BLaER1 treated with 17β-estradiol and CSF1 and Interleukin-3, amounts not matched to agents 10 nM and 100 nM (cell line): ENCODE measurements at regions not wholly inside any gene's neighbourhood (a gene's known extent, or its start where the extent isn't known, plus 50 kb on each side); places are given as distances from the start of the nearest gene placed in this dataset.

ENCODE experiments used
- H3K27ac ChIP-seq, 11 experiments: shearing (Covaris generic); formaldehyde crosslinking; 2 replicates each; pipeline ENCODE4 v1.8.1; 2022
- H3K27me3 ChIP-seq, 11 experiments: shearing (Covaris generic); formaldehyde crosslinking; 2 replicates each; pipeline ENCODE4 v1.8.1; 2022
- H3K36me3 ChIP-seq, 11 experiments: shearing (Covaris generic); formaldehyde crosslinking; 2 replicates each; pipeline ENCODE4 v1.8.1; 2022
- H3K4me1 ChIP-seq, 10 experiments: shearing (Covaris generic); formaldehyde crosslinking; 2 replicates each; pipeline ENCODE4 v1.8.1; 2022
- H3K4me2 ChIP-seq, 11 experiments: shearing (Covaris generic); formaldehyde crosslinking; 2 replicates each; pipeline ENCODE4 v1.8.1; 2022
- H3K4me3 ChIP-seq, 10 experiments: shearing (Covaris generic); formaldehyde crosslinking; 2 replicates each; pipeline ENCODE4 v1.8.1; 2022
- H3K9ac ChIP-seq, 11 experiments: shearing (Covaris generic); formaldehyde crosslinking; 2 replicates each; pipeline ENCODE4 v1.8.1; 2022
- H3K9me3 ChIP-seq, 11 experiments: shearing (Covaris generic); formaldehyde crosslinking; replicated peaks in 1 of 11; 2 replicates each; pipeline ENCODE4 v1.8.1; 2022
- H4K20me1 ChIP-seq, 11 experiments: shearing (Covaris generic); formaldehyde crosslinking; 2 replicates each; pipeline ENCODE4 v1.8.1; 2022
- Cebpa-rat ChIP-seq, 11 experiments: shearing (Covaris generic); IDR thresholded peaks; 2 replicates each; pipeline ENCODE4 v1.8.1; 2022

GRCh38 chr7:115273139-115273772 lies 351.4 kb downstream of the MDFIC start:
- Histone ChIP-seq H3K4me3 (no peak overlapping the region), H3K9ac (no peak overlapping the region), H3K27me3 (no peaks in the 10 kb centered on the region), H4K20me1 (no peaks in the 10 kb centered on the region), H3K36me3 (no peaks in the 10 kb centered on the region), H3K4me1 (peaks cover 0 to 7% (median 0%) of the 10 kb centered on the region in 10 experiments; a peak in 1 of 20 replicates), H3K9me3 (peaks cover 0 to 8% (median 3%) of the 10 kb centered on the region in 11 experiments; a peak in 2 of 22 replicates), H3K4me2 (no peak overlapping the region), H3K27ac (no peak overlapping the region)
- no peak for TF ChIP-seq Cebpa-rat (IDR thresholded peaks at IDR 0.05)

GRCh38 chr7:115271332-115272235 lies 349.7 kb downstream of the MDFIC start:
- H3K27ac ChIP-seq: no peak overlapping the region
- peaks cover 0 to 4% (median 0%) of the 10 kb centered on the region in 11 experiments; a peak in 1 of 22 replicates for H3K9me3 ChIP-seq
- H3K36me3 ChIP-seq: no peaks in the 10 kb centered on the region
- H4K20me1 ChIP-seq: no peaks in the 10 kb centered on the region
- H3K4me2 ChIP-seq: no peak overlapping the region
- no peak overlapping the region for H3K9ac ChIP-seq
- no peak overlapping the region for H3K4me3 ChIP-seq
- H3K27me3 ChIP-seq: no peaks in the 10 kb centered on the region
- TF ChIP-seq Cebpa-rat (IDR thresholded peaks at IDR 0.05): no peak
- H3K4me1 ChIP-seq: peaks cover 0 to 7% (median 0%) of the 10 kb centered on the region in 10 experiments; a peak in 1 of 20 replicates

GRCh38 chr7:115269486-115269885 lies 347.6 kb downstream of the MDFIC start:
- no peak for TF ChIP-seq Cebpa-rat (IDR thresholded peaks at IDR 0.05)
- Histone ChIP-seq H3K9me3 (no peaks in the 10 kb centered on the region), H3K4me1 (peaks cover 0 to 7% (median 0%) of the 10 kb centered on the region in 10 experiments; a peak in 1 of 20 replicates), H3K27ac (no peak overlapping the region), H3K27me3 (no peaks in the 10 kb centered on the region), H4K20me1 (no peaks in the 10 kb centered on the region), H3K36me3 (no peaks in the 10 kb centered on the region), H3K4me3 (no peak overlapping the region), H3K4me2 (no peak overlapping the region), H3K9ac (no peak overlapping the region)

- H3K9me3 ChIP-seq: no peaks in the 10 kb centered on the region
- no peak overlapping the region for H3K4me3 ChIP-seq
- no peaks in the 10 kb centered on the region for H3K36me3 ChIP-seq
- H3K27me3 ChIP-seq: no peaks in the 10 kb centered on the region
- H3K9ac ChIP-seq: no peak overlapping the region
- no peaks in the 10 kb centered on the region for H4K20me1 ChIP-seq
- H3K4me2 ChIP-seq: no peak overlapping the region
- TF ChIP-seq Cebpa-rat (IDR thresholded peaks at IDR 0.05): no peak
- no peak overlapping the region for H3K27ac ChIP-seq
- no peaks in the 10 kb centered on the region for H3K4me1 ChIP-seq
Observed at GRCh38 chr7:115267503-115267902, 345.6 kb downstream of the MDFIC start.

GRCh38 chr7:115260381-115260780 lies 338.5 kb downstream of the MDFIC start:
- Histone ChIP-seq H3K4me3 (no peak overlapping the region), H3K4me1 (no peaks in the 10 kb centered on the region), H3K9me3 (no peaks in the 10 kb centered on the region), H4K20me1 (no peaks in the 10 kb centered on the region), H3K9ac (no peak overlapping the region), H3K27ac (no peak overlapping the region), H3K4me2 (no peak overlapping the region), H3K36me3 (no peaks in the 10 kb centered on the region), H3K27me3 (no peaks in the 10 kb centered on the region)
- TF ChIP-seq Cebpa-rat (IDR thresholded peaks at IDR 0.05): no peak

GRCh38 chr7:115252461-115252860 lies 330.6 kb downstream of the MDFIC start:
- Histone ChIP-seq H4K20me1 (no peaks in the 10 kb centered on the region), H3K36me3 (no peaks in the 10 kb centered on the region), H3K4me1 (no peaks in the 10 kb centered on the region), H3K27me3 (no peaks in the 10 kb centered on the region), H3K4me3 (no peak overlapping the region), H3K27ac (no peak overlapping the region), H3K9me3 (no peaks in the 10 kb centered on the region), H3K4me2 (no peak overlapping the region), H3K9ac (no peak overlapping the region)
- TF ChIP-seq Cebpa-rat (IDR thresholded peaks at IDR 0.05): no peak

GRCh38 chr7:115249080-115249479 lies 327.2 kb downstream of the MDFIC start:
- H3K9me3 ChIP-seq: peaks cover 0 to 3% (median 0%) of the 10 kb centered on the region in 11 experiments; a peak in 1 of 22 replicates
- no peak overlapping the region for H3K9ac ChIP-seq
- no peaks in the 10 kb centered on the region for H3K27me3 ChIP-seq
- H3K36me3 ChIP-seq: no peaks in the 10 kb centered on the region
- H3K4me3 ChIP-seq: no peak overlapping the region
- TF ChIP-seq Cebpa-rat (IDR thresholded peaks at IDR 0.05): no peak
- H3K4me2 ChIP-seq: no peak overlapping the region
- no peak overlapping the region for H3K27ac ChIP-seq
- H3K4me1 ChIP-seq: no peaks in the 10 kb centered on the region
- H4K20me1 ChIP-seq: no peaks in the 10 kb centered on the region

GRCh38 chr7:115241151-115241550 lies 319.3 kb downstream of the MDFIC start:
- Histone ChIP-seq H3K27me3 (no peaks in the 10 kb centered on the region), H3K4me1 (no peaks in the 10 kb centered on the region), H3K9ac (no peak overlapping the region), H3K9me3 (peaks cover 0 to 3% (median 0%) of the 10 kb centered on the region in 11 experiments; a peak in 1 of 22 replicates), H4K20me1 (no peaks in the 10 kb centered on the region), H3K36me3 (no peaks in the 10 kb centered on the region), H3K27ac (no peak overlapping the region), H3K4me3 (no peak overlapping the region), H3K4me2 (no peak overlapping the region)
- no peak for TF ChIP-seq Cebpa-rat (IDR thresholded peaks at IDR 0.05)

GRCh38 chr7:115240242-115240641 lies 318.3 kb downstream of the MDFIC start:
- Histone ChIP-seq H3K27ac (no peak overlapping the region), H3K4me2 (no peak overlapping the region), H3K27me3 (no peaks in the 10 kb centered on the region), H3K36me3 (no peaks in the 10 kb centered on the region), H3K9me3 (0 out of 22 replicates have a peak, but pooled peaks cover 0 to 4% (median 0%) of the 10 kb centered on the region in 11 experiments), H3K9ac (no peak overlapping the region), H3K4me1 (no peaks in the 10 kb centered on the region), H3K4me3 (no peak overlapping the region), H4K20me1 (no peaks in the 10 kb centered on the region)
- TF ChIP-seq Cebpa-rat (IDR thresholded peaks at IDR 0.05): no peak
